Astrocyte (in vitro differentiated cells and primary cell): ENCODE measurements at regions not wholly inside any gene's neighbourhood (a gene's known extent, or its start where the extent isn't known, plus 50 kb on each side); places are given as distances from the start of the nearest gene placed in this dataset.
"Not testable (repeated sequence)": the region's sequence is repeated elsewhere in the genome, so short reads cannot be mapped to it uniquely, and the experiment has no call there.

Experiments used
- DNase-seq: peaks from one replicate; pipeline ENCODE4 v3.0.0-alpha.2; 2010; ENCODE audit warnings: low read depth
- FAIRE-seq: peaks from 2 replicates; lab custom pipeline; 2011; peaks lifted over from hg19 to GRCh38; lab: Jason Lieb, UNC
- H2AFZ ChIP-seq: 2 replicates; pipeline ENCODE4 v1.6.0; 2012; ENCODE audit warnings: low read depth, low read length, inconsistent platforms
- H3K27ac ChIP-seq: 2 replicates; pipeline ENCODE4 v1.5.1; 2011; ENCODE audit warnings: low read depth, low read length, inconsistent platforms
- H3K27me3 ChIP-seq: 2 replicates; pipeline ENCODE4 v1.6.0; 2011; ENCODE audit warnings: low read length, inconsistent platforms; ENCODE audit not compliant: insufficient read depth
- H3K36me3 ChIP-seq: 2 replicates; pipeline ENCODE4 v1.5.1; 2011; ENCODE audit warnings: low read length, inconsistent platforms; ENCODE audit not compliant: insufficient read depth
- H3K4me1 ChIP-seq: 2 replicates; pipeline ENCODE4 v1.5.1; 2011; ENCODE audit warnings: low read length, inconsistent platforms; ENCODE audit not compliant: insufficient read depth
- H3K4me2 ChIP-seq: 2 replicates; pipeline ENCODE4 v1.6.0; 2012; ENCODE audit warnings: low read length, inconsistent platforms
- H3K4me3 ChIP-seq: 2 replicates; pipeline ENCODE4 v1.5.1; 2011; ENCODE audit warnings: low read depth, mild to moderate bottlenecking, low read length, inconsistent platforms; ENCODE audit not compliant: insufficient read depth
- H3K79me2 ChIP-seq: 2 replicates; pipeline ENCODE4 v1.6.0; 2012; ENCODE audit warnings: mild to moderate bottlenecking, low read length, inconsistent platforms; ENCODE audit not compliant: insufficient read depth
- H3K9ac ChIP-seq: 2 replicates; pipeline ENCODE4 v1.6.0; 2012; ENCODE audit warnings: mild to moderate bottlenecking, low read length, inconsistent platforms
- H3K9me3 ChIP-seq: 2 replicates; pipeline ENCODE4 v1.5.1; 2012; ENCODE audit warnings: low read depth, mild to moderate bottlenecking, low read length, inconsistent platforms; ENCODE audit not compliant: insufficient read depth
- H4K20me1 ChIP-seq: 2 replicates; pipeline ENCODE4 v1.6.0; 2012; ENCODE audit warnings: low read length, inconsistent platforms; ENCODE audit not compliant: insufficient read depth
- H3K27ac Mint-ChIP-seq: one replicate; pipeline ENCODE4 v1.8.0; 2021; ENCODE audit warnings: mild to moderate bottlenecking, mixed read lengths; ENCODE audit not compliant: unreplicated experiment
- H3K27me3 Mint-ChIP-seq: one replicate; pipeline ENCODE4 v1.8.0; 2021; ENCODE audit warnings: low read depth, mixed read lengths; ENCODE audit not compliant: unreplicated experiment
- H3K36me3 Mint-ChIP-seq: one replicate; pipeline ENCODE4 v1.8.0; 2021; ENCODE audit warnings: low read depth, mixed read lengths; ENCODE audit not compliant: unreplicated experiment
- H3K4me1 Mint-ChIP-seq: one replicate; pipeline ENCODE4 v1.8.0; 2021; ENCODE audit warnings: low read depth, mixed read lengths; ENCODE audit not compliant: unreplicated experiment
- H3K4me3 Mint-ChIP-seq: one replicate; pipeline ENCODE4 v1.8.0; 2021; ENCODE audit warnings: mild to moderate bottlenecking, moderate library complexity, mixed read lengths; ENCODE audit not compliant: unreplicated experiment
- H3K9me3 Mint-ChIP-seq: one replicate; pipeline ENCODE4 v1.8.0; 2021; ENCODE audit warnings: mild to moderate bottlenecking, mixed read lengths; ENCODE audit not compliant: unreplicated experiment
- EZH2 ChIP-seq: IDR thresholded peaks from 2 replicates; pipeline ENCODE4 v1.6.1; 2012; ENCODE audit warnings: mild to moderate bottlenecking, low read length, inconsistent platforms; ENCODE audit not compliant: insufficient read depth
- TF ChIP-seq, protein P1 (sequence below): IDR thresholded peaks from 2 replicates; pipeline ENCODE4 v1.5.1; 2011; ENCODE audit warnings: low read depth, mild to moderate bottlenecking, inconsistent platforms, low read length, moderate library complexity; ENCODE audit not compliant: insufficient read depth

DNA sequence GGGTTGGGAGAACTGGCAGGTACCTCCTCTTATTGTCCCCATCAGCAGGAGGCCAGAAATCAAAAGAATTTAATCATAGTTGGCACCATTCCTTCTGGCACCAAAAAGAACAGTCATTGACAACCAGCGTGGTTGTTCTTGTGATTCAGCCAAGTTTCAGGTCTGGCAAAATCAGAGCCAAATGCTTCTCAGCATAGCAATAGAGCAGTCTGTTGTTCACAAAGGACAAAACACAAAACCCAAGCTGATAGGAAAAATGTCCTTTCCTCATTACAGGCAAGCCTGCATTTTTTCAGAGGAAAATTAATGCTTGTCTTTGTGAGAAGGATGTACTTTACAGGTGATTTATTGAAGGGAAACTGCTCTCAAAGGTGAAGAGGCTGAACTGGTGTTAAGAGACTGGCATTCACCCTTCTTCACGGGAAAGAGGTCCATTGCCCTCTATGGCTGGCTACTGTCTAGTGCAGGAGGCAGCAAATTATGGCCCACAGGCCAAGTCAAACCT lies 241.8 kb upstream of the ARHGAP42 start:
- no peaks in the 10 kb centered on the region for H4K20me1 ChIP-seq
- no peaks in the 10 kb centered on the region for H3K79me2 ChIP-seq
- Mint-ChIP-seq H3K9me3 (peaks cover 2% of the 10 kb centered on the region), H3K4me3 (no peak overlapping the region), H3K4me1 (no peaks in the 10 kb centered on the region), H3K27me3 (peaks cover 6% of the 10 kb centered on the region), H3K36me3 (no peaks in the 10 kb centered on the region), H3K27ac (no peak overlapping the region)
- H3K27ac ChIP-seq, result no peak overlapping the region
- H2AFZ ChIP-seq, result no peak overlapping the region
- no peak overlapping the region for H3K4me3 ChIP-seq
- no peaks in the 10 kb centered on the region for H3K4me1 ChIP-seq
- no peaks in the 10 kb centered on the region for H3K9me3 ChIP-seq
- peak; percentile 14 for DNase-seq
- H3K9ac ChIP-seq, result no peak overlapping the region
- no peaks in the 10 kb centered on the region for H3K27me3 ChIP-seq
- H3K36me3 ChIP-seq, result no peaks in the 10 kb centered on the region
- no peak for TF ChIP-seq EZH2
- TF ChIP-seq, protein P1, sequence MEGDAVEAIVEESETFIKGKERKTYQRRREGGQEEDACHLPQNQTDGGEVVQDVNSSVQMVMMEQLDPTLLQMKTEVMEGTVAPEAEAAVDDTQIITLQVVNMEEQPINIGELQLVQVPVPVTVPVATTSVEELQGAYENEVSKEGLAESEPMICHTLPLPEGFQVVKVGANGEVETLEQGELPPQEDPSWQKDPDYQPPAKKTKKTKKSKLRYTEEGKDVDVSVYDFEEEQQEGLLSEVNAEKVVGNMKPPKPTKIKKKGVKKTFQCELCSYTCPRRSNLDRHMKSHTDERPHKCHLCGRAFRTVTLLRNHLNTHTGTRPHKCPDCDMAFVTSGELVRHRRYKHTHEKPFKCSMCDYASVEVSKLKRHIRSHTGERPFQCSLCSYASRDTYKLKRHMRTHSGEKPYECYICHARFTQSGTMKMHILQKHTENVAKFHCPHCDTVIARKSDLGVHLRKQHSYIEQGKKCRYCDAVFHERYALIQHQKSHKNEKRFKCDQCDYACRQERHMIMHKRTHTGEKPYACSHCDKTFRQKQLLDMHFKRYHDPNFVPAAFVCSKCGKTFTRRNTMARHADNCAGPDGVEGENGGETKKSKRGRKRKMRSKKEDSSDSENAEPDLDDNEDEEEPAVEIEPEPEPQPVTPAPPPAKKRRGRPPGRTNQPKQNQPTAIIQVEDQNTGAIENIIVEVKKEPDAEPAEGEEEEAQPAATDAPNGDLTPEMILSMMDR, result no peak
- H3K4me2 ChIP-seq, result no peak overlapping the region
- FAIRE-seq, result no peak

DNA sequence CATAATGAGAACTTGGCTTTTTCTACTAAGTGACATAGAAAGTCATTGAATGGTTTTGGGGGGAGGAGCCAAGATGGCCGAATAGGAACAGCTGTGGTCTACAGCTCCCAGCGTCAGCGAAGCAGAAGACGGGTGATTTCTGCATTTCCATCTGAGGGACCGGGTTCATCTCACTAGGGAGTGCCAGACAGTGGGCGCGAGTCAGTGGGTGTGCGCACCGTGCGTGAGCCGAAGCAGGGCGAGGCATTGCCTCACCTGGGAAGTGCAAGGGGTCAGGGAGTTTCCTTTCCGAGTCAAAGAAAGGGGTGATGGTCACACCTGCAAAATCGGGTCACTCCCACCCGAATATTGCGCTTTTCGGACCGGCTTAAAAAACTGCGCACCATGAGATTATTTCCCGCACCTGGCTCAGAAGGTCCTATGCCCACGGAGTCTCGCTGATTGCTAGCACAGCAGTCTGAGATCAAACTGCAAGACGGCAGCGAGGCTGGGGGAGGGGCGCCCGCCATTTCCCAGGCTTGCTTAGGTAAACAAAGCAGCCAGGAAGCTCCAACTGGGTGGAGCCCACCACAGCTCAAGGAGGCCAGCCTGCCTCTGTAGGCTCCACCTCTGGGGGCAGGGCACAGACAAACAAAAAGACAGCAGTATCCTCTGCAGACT lies 235.2 kb upstream of the ARHGAP42 start:
- H3K4me3 ChIP-seq, H3K9ac ChIP-seq, H4K20me1 ChIP-seq, H3K27ac Mint-ChIP-seq, H3K36me3 Mint-ChIP-seq, H3K4me2 ChIP-seq, H3K4me3 Mint-ChIP-seq, H3K27me3 Mint-ChIP-seq, H3K4me1 ChIP-seq, H3K79me2 ChIP-seq, H3K9me3 Mint-ChIP-seq, FAIRE-seq, H3K4me1 Mint-ChIP-seq, H3K27me3 ChIP-seq, H2AFZ ChIP-seq, H3K36me3 ChIP-seq, H3K9me3 ChIP-seq, DNase-seq, H3K27ac ChIP-seq: not testable (repeated sequence)

DNA sequence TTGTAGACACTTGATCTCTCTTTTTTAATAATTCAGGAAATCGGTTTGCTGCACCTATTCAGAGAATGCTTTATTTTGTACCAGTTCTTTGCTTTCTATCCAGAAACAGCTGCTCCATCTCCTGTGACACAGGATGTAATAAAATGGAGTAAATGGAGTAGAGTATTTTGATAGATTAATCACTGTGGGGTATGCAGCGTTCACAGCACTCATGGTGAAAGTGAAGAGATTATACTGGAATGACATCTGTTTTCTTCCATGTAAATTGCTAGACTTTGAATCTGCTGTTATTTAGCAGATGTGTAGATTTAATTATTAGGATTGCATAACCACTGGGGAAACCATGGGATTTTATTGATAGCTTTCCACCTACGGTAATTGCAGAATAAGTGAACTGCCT lies 227.3 kb upstream of the ARHGAP42 start:
- no peak overlapping the region for H2AFZ ChIP-seq
- no peaks in the 10 kb centered on the region for H3K9me3 ChIP-seq
- FAIRE-seq, result no peak

More for the DNA sequence above, 227.3 kb upstream of the ARHGAP42 start:
- no peaks in the 10 kb centered on the region for H3K79me2 ChIP-seq
- DNase-seq, result no peak
- H3K9me3 Mint-ChIP-seq, result no peaks in the 10 kb centered on the region
- no peak overlapping the region for H3K4me3 ChIP-seq
- no peak overlapping the region for H3K4me2 ChIP-seq
- no peak overlapping the region for H3K27ac ChIP-seq
- H3K27me3 Mint-ChIP-seq, result no peaks in the 10 kb centered on the region
- no peaks in the 10 kb centered on the region for H4K20me1 ChIP-seq
- no peak overlapping the region for H3K4me3 Mint-ChIP-seq
- H3K36me3 ChIP-seq, result no peaks in the 10 kb centered on the region
- TF ChIP-seq EZH2, result no peak
- TF ChIP-seq, protein P1, result no peak
- H3K36me3 Mint-ChIP-seq, result no peaks in the 10 kb centered on the region
- H3K9ac ChIP-seq, result no peak overlapping the region
- no peaks in the 10 kb centered on the region for H3K4me1 Mint-ChIP-seq
- H3K27me3 ChIP-seq, result no peaks in the 10 kb centered on the region
- H3K27ac Mint-ChIP-seq, result no peak overlapping the region
- no peaks in the 10 kb centered on the region for H3K4me1 ChIP-seq
